ENCODE measurements at regions not wholly inside any gene's neighbourhood (a gene's known extent, or its start where the extent isn't known, plus 50 kb on each side); places are given as distances from the start of the nearest gene placed in this dataset.

DNA sequence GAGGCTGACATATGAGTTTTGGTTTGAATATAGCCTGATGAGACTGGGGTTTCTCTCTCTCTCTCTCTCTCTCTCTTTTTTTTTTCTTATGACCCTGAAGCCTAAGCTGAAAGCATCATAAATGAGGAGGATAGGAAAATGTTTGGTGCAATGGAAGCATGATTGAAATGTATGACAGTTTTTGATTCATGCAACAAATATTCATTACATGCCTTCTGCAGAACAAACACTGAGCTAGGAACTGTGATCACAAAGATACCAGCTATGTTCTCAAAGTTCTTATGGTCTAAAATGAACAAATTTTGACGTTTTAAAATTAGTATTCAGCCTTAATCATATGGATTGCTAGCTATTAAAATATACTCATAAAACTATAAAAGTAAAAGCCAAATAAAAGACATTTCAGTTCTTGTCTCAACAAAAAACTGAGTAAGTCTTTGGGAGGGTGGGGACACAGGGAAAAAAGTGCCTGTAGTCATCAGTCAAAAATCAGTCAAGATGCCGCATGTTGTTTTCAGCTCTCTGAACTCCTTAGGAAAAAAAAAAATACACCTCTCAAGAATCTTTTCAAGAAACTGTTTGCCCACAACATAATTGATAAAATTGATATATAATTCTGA lies 57.2 kb downstream of the NKX6-1 start:
- no peak for DNase-seq (ENCODE audit: low spot score)

DNA sequence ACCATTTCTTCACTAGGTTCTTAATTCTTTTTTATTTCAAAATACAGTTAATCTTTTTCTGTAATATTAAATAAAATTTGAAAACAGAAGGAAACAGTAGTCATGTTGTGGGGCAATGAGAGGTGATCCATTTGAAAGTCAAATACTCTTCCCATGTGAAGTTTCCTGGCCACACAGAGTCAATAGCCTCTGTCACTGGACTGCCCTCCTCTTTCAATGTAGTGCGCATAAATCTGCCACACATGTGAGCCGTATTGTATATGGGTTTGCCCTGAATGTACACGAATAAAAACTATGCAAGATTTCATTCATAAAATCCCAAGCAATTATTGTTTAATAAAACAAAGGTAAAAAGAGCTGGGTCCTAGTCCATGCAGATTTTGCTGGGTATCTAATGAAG lies 59.1 kb downstream of the NKX6-1 start:
- no peak for DNase-seq (ENCODE audit: low spot score)

DNA sequence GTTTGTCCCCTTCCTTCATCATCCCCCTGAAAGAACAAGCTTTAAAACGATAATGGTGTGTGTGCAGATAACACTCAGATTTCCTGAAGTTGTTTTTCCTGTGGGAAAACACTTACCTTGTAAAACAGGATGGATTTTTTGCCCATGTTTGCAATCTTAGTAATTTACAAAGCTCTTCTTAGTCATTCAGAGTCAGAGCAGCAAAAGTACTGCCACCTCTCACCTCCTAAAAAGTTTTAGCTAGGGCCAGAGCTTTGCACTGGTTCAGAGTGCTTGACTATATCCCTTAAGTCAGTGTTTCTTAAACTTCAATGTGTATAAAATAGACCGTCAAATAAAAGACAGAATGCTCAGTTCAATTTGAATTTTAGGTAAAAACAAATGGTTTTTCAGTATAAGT lies 62.3 kb downstream of the NKX6-1 start:
- no peak for DNase-seq (ENCODE audit: low spot score)

DNA sequence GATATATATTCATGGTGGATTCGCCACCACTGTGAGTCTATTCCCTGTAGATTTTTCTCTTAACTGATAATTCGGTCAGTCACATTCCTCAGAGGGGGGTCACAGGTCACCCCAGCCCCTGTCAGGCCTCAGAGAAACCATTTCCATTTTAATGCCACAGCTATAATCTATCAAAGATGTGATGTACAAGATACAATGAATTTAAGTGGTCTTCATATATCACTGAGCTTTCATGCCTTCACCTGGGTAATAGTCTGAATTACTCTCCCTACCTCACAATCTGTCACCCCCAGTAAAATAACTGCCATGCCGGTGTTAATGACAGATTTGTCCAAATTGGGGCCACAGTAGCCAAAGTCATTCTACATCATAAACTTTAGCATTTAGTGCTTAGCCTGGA lies 64.7 kb downstream of the NKX6-1 start:
- no peak for DNase-seq (ENCODE audit: low spot score)

DNA sequence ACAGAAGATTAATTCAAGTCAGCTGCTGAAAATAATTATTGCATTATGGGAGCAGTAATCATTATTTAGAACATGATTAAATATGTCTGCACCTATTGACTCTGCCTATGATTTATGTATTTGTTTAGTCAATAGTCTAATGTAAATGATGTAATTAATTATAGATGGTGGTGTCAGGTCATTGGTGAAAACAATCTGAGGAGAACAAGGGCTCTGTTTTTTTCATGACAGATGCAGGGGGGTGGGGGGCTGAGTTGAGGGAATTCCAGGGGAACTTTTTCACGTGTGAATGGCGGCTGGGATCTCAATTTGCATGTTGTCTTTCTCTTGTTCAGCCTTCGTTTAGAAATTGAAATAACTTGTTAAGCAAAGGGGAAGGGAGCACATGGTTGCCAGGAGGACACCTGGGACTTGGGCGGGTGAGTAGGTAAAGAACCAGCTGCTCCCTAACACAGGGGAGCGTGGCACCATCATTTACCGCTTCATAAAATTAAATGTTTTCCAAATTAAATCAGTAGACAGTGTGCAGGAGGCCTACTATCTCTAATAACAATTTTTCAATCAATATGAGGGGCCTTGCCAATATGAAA lies 65.4 kb downstream of the NKX6-1 start:
- no peak for DNase-seq (ENCODE audit: low spot score)

DNA sequence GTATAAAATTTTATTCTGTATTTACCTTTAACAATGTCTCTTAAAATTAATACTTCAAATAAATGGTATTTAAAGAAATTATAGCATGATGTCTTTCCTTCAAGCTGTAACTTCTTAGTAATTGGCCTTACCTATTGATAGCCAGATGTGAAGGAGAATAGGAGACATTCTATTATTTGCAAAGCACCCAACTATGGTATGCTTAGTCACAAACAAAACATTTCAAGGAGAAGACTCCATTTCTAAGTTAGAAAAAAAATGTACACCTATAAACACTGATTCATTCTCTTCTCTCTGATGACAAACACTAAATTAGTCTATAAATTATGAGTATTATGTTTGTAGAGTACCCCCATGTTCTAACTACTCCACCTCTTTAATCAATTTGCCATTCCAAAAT lies 66.4 kb downstream of the NKX6-1 start:
- DNase-seq (ENCODE audit: low spot score): no peak

DNA sequence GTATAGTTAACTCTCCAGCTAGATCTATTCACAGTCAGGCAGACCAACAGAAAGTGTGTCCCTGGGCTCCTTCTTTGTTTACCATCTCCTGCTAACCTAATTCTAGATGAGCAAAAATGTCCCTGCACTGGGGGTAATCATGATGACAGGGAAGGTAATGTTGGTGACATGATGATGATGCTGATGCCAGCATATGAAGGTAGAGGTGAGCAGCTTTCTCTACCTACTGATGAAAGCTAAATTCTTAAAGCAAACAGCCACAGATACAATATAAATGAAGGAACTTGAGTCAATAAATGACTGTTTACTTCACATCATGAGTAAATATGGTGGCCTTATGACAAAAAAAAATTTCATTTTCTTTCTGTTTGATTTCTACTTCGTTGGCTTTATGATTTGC lies 78.5 kb downstream of the NKX6-1 start:
- DNase-seq (ENCODE audit: low spot score): no peak

DNA sequence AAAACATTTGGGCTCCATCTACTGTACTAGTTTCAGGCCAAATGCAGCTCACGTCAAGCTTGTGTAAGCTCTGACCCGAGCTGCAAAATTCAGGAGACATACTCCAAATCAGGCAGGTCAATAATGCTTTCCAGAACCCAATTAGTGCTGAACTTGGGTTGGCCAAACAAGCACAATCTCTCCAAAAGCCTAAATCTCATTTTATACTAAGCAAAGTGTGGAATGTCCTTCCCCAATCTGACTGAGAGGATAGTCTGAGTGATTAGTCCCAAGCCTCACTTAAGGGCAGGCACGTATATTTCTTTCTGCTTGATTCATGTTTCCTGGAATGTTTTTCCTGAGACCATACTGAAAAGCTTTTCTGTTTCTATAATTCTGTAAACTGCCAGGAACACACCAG lies 79.9 kb downstream of the NKX6-1 start:
- DNase-seq (ENCODE audit: low spot score): no peak

DNA sequence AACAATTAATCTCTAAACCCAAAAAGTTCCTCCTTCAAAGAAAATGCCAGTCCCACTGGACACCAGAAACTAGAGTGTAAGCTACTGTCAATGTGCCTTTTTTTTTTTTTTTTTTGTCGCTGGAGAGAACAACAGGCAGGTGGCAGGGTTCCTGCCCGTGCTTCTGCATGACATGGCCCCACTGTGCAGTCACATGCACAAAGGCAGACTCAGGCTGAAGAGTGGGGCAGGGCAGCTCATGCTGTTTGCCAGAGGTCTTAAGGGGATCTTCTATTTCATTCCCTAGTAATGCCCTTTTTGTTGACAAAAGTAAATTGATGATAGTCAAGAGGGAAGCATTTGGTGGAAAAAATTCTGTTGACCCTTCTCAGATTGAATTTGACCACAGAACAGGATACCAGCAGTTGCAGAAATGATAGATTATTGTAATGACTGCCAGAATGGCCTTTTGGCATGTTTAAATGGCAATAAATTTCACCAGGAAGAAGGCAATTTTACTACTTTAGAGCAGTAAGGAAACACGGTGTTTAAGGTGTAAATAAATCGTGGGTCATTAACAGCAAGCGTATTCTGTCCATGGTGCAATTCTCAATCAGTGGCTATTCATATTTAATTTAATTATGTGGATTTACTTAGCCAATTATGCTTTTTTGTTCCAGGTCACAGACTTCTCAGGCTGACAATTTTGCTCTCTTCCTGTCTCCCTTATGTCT lies 80.9 kb downstream of the NKX6-1 start:
- DNase-seq (ENCODE audit: low spot score): no peak

DNA sequence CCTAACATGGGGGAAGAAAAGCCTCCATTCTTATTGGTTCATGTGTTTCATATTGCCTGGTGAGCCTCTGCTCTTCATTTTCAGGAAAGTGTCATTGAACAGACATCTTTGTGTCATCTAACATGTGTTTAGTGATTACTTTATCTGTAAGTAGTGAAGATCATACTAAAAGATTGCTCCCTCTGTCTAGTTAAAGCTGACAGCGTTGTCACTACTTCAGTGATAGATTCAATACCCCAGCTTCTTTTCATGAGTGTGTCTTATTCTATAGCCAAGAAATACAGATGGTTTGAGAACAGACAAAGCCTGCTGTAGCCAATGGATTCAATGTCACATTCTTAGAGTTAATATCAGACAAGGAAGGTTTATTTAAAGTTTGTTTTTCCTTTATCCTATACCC lies 85.1 kb downstream of the NKX6-1 start:
- no peak for DNase-seq (ENCODE audit: low spot score)

DNA sequence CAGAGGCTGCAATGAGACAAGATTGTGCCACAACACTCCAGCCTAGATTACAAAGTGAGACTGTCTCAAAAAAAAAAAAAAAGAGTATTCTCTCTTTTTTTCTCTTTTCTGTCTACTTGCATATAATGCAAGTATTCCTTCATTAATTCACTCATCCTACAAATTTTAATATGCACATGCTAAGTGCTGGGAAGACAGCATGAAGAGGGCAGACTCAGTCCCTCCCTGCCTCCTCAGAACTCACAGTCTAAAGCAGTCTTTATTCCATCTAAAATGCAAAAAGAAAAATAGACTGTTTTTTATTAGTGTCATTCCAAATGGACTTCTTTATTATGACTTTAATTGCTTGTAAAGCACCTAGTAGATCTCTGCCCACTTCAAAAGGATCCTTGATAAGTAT lies 85.6 kb downstream of the NKX6-1 start:
- no peak for DNase-seq (ENCODE audit: low spot score)

DNA sequence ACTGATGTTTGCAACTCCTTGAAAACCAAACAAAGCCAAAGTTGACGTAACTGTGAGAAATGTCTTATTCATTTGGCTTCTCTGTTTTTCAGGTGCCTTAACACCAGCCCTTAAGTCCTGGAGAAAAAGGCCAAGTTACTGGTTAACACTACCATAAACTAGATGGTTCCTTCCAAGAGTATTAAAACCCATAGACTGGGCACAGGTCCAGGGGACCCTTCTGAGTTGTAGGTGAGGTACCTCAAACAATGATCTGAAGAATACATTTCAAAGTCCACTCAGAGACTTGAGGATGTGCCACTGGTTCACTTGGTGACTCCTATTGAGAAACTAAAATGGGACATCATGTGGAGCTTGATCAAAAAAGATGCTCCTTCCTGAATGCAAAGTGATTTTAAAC lies 87.0 kb downstream of the NKX6-1 start:
- DNase-seq (ENCODE audit: low spot score): no peak

DNA sequence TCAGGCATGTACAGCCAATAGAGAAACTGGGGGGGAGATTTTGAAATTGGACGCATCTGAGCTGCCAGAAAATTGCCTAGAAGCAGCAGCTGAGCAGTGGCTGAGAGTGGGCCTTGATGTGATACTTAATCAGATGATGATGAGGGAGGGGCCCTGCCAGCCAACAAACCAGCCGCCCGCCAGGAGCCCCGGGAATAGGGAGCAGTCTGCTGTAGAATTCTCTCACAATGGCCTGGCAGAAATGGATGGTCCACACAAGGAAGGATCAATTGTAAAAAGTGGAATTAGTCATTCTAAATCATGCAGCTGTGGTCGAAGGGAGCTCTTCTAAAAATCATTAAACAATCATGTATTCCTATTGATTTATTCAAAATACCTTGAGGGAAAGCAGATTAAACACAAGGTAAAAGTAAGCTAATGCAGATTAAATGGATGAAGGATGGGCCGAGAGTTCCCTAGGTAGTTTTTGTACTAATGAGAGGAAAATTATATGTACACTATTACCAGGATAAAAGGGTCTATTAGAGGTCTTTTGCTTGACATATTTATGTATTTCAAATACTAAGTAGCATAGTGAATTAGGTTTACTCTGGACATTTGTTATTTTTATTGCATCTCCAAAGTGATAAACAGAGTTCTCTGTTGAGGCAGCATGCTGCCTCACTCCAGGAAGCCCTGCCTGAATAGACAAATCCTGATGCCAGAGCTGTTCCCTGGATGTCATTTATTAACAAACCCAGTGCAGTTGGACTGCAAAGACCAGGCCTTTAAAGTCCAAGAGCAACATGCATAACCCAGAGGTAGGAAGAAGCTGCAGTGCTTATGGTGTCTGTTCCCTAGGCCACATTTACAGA lies 91.3 kb downstream of the NKX6-1 start:
- DNase-seq (ENCODE audit: low spot score): no peak

DNA sequence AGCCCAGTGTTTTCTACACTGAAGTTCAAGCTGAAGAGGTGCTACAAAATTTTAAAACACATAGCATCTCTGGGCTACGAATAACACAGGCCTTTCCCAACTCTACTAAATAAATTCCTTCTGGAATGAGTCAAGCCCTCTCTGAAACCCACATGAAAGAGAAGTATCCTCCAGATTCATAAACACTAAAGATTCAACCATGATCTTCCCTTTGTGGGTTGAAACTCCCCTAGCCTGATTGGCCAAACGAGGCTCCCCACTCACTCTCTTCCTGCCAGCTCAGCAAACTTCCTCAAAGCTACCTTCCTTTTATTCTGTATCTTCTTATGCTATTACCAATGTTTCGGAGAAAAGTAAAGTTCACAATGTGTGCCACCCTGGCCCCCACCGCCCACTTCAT lies 95.4 kb downstream of the NKX6-1 start:
- no peak for DNase-seq (ENCODE audit: low spot score)

DNA sequence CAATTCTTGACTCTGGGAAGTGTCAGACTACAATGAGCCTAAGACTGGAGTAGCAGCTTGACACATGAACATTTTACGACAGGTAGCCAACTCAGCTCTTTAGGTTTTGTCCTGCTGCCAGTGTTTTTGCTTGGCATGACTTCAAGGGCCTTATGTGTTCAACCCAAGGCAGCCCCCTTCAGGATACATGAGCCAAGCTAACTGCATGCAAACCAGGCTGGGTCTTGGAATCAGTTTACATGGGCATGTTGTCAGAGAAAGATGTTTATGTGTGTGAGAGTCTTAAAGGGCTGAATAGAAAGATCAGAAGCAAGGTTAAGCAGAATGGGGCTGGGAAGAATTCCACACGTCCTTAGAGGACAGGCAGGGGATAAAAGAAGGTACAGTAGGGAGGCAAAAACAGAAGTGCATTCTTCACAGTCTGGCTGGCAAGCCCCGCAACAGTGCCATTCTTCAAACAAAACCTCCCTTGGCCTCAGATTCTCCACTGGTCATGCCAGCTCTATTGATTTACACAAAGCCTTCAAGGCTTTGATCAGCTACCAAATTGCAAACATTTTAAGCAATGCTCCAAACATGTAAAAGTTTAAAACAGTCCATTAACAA lies 97.3 kb downstream of the NKX6-1 start:
- no peak for DNase-seq (ENCODE audit: low spot score)

DNA sequence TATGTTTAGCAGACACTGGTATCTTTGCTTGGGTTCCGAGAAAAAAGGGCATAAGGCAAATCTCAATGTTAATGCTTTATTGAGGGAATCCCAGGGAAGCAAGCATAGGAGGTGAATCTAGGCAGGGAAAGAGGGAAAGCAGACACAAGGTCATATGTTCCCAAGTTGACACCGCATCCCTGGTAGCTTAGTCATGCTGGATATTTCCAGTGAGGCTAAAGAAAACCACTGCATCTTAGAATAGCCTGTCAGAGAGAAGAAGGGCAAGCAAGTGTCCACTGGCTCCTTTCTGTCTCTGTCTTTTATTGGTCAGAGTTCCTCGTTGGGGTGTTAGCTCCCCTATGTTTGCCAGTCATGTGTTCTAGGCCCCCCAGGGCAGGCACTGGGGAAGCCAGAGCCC lies 104.7 kb downstream of the NKX6-1 start:
- DNase-seq (ENCODE audit: low spot score): no peak

DNA sequence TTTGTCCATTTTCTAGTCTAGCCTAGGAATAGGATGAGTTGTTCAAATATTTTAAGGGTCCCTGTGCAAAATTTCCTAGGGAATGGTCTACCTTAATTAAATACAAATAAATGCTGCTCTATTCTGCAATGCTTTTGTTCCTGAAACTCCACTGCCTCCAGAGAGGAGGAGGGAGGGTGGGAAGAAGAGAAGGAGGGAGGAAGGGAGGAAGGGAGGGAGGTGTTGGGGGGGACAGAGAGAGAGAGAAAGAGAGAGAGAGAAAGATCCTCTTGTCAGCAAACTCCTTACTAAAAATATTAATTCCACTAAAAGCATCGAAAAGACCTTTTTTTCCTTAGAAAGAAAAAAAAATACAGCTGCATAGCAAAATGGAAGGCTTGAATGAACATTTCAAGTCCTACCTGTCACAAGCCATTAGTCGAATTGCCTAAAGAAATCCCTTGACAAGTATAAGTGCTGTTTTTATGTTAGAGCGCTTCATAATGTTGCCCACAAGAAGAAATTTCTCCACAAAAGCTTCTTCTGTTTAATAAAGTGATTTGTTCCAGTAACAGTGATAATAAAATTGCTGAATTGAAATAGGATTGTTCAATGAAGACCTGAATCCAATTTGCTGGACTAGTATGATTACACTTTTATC lies 106.0 kb downstream of the NKX6-1 start:
- DNase-seq (ENCODE audit: low spot score): no peak

DNA sequence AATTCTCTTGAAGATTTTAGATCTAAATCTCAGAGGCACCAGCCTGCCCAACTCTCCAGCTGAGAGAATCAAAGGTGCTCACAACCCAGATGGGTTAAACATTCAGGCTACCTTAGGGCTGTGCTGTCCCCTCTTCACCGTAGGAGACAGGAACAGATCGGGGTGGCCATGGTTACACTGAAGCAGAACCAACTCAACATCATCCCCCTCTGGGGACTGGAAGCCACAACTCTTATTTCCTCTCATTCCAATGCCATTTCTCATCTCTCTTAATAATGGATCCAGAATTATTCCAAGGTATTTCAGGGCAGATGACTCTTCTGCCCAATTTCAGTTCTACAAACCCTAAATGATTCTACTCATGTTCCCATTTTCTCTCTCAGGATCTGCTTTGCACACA lies 109.7 kb downstream of the NKX6-1 start:
- DNase-seq (ENCODE audit: low spot score): no peak

DNA sequence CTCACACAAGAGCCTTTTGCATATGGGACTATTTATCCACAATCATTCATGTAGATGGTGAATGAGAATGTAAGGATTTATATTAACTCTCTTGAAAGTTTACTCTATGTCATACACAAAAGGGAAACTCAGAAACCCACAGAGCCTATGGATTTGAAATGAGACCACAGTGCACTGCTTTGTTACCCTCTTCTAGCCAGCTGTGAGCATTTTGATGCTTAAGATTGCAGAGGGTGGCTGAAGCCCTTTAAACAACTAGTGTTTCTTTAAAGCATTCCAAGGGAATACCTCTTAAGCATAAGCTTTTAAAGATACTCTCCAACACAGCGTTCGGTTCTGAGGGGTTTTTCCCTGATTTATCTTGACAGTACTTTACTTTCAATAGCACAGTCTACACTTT lies 113.9 kb downstream of the NKX6-1 start:
- DNase-seq (ENCODE audit: low spot score): no peak

DNA sequence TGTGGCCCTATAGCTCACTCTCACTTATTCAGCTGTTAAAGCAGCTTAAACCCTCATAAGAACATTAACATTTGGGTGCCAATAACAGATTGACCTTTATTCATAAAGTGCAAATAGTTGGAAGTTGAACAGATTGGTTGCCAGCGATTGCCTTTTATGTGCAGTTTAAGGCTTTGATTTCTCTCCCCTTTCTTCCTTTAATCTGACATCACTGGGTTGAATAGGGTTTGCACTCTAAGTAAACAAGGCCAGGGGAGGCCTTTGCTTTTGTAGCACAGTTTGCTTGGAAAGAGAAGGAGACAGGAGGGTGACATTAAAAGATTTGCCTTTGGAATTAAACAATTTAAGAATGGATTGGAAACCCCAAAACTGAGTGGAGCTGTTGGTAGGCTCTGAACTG lies 114.3 kb downstream of the NKX6-1 start:
- DNase-seq (ENCODE audit: low spot score): no peak

DNA sequence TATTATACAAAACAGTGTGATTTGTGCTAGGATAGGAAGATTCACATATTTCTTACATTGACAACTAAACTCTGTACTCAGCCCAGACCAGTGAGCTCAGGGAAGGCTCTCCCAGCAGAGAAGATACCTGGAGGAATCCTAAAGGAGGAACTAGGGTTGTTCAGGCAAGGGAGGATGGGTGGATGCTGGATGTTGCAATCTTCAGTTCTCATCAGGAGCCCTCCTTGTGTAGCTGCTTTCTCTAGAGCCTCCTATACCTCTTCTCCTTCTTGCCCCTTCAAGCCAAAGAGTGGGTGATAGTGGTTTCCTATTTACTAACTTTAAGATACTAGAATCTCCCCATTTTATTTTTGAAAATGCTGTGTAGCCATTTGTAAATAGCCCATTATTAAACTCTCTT lies 117.3 kb downstream of the NKX6-1 start:
- no peak for DNase-seq (ENCODE audit: low spot score)
